ENCODE measurements at regions not wholly inside any gene's neighbourhood (a gene's known extent, or its start where the extent isn't known, plus 50 kb on each side); places are given as distances from the start of the nearest gene placed in this dataset.

DNA sequence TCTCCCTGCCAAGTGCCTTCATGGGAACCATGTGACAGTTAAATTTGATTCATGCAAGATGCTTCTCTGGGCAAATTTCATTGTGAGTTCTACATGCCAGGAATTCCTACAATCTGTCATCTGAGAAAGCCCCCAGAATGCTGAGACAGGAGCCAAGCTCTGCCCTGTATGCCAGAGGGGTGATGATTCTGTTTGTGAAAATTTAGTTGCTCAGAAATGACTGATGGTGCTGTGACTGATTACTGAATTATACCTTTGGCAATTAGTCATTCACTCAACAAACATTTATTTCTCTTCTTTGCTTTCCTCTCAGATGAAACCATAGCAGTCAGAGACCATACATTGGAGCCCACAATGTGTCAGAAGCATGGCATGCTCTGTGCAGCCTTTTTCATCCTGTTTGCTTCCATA lies 69.0 kb upstream of the ZBED5 start:
- no peak for DNase-seq (ENCODE audit: low spot score)

DNA sequence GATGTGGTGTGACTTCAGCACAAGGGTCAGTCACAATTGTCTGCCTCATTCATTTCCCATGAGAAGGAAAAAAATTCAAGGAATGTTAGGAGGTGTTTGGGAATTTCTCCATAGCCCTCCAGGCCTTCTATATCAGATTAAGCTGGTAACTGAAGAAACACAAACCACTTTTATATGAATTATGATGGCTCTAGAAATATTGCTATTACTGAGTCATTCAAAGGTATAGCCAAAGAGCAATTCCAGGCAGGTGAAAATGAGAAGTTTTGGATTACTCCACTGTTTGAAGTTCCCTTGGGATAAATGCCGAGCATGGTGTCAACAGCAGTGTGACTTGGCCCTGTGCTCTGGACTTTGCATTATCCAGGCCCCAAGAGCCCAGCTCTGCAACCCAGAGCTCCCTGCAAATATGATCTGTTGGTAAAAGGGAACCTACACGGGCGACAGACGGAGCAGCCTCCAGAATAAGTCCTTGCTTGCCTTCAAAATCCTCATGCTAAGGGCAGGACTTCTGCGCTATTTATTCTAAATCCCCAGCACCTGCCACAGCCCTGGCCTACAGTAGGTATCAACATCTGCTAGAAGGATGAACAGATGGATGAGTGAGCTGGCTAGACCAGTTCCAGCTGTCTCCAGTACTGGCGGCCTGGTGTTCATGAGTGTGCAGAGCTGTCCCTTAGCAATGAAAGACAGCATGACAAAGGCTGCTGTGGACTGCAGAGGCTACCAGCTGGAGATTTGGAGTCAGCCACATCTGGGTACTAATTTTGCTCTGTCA lies 67.5 kb upstream of the ZBED5 start:
- no peak for DNase-seq (ENCODE audit: low spot score)

DNA sequence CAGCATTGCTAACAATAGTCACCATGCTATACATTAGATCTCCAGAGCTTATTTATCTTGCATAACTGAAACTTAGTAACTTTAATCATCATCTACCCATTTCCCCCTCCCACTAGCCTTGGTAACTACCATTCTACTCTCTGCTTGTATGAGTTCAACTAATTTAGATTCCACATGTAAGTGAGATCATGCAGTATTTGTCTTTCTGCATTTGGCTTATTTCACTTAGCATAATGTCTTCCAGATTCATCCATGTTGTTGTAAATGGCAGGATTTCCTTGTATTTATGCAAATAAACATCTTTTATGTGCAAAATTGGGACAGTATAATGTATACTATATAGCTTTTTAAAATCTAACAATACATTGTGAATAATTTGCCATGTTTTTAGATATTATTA lies 66.0 kb upstream of the ZBED5 start:
- no peak for DNase-seq (ENCODE audit: low spot score)

DNA sequence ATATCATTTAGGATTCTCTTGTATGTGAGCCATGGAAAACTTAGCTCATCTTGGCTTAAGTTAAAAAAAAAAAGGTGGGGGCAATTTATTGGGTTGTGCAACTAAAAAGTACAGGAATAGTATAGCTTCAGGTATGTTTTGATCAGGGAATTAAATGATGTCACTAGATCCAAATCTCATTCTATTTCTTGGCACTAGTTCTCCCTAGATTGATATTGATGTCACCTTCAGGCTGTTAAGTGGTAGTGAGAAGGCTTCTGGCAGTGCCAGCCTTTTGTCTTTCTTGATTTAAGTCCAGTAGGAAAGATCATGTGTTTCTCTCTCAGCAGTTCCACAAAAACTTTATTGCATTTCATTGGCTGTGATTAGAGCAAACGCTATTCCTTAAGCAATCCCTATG lies 65.0 kb upstream of the ZBED5 start:
- DNase-seq (ENCODE audit: low spot score), result no peak

DNA sequence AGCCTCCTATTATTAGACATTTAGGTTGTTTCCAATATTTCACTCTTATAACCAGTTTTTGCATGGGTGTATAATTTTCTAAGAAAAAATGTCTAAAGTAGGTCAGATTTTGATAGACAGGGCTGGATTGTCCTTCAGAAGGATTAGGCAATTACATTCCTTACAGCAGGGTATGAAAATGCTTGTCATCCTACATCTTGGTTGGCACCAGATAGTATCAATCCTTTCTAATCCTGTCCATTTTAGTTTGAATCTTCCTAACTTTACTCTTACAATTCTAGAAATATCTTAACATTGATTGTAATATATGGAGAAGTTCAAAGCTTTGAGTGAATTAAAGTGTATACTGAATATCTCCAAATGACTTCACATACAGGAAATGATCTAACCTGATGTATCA lies 63.0 kb upstream of the ZBED5 start:
- no peak for DNase-seq (ENCODE audit: low spot score)

DNA sequence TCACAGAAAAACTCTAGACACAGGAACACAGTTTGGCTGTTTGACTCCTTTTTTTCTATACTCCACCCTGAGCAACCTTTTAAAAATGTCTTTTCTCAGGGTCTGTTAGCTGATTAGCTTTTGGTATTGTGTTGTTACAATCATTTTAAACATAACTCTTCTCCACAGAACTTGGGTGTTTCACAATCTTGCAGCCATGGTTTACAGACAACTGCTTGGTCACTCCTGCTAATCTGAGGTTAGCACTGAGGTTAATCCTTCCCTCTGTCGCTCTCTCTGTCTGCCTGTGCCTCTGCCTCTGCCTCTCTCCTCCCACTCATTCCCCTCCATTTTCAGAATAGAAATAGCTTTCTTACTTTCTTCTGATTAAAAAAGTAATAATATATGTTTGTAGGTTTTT lies 62.4 kb upstream of the ZBED5 start:
- DNase-seq (ENCODE audit: low spot score), result no peak

DNA sequence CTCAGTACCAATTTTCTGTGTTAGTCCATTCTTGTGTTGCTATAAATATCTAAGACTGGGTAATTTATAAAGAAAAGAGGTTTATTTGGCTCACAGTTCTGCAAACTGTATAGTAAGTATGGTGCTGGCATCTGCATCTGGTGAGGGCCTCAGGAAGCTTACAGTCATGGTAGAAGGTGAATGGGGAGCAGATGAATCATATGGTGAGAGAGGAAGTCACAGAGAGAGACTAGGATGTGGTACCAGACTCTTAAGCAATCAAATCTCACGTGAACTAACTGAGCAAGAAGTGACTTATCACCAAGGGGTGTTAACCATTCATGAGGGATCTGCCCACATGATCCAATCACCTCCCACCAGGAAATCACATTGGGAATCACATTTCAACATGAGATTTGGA lies 60.8 kb upstream of the ZBED5 start:
- DNase-seq (ENCODE audit: low spot score), result no peak

DNA sequence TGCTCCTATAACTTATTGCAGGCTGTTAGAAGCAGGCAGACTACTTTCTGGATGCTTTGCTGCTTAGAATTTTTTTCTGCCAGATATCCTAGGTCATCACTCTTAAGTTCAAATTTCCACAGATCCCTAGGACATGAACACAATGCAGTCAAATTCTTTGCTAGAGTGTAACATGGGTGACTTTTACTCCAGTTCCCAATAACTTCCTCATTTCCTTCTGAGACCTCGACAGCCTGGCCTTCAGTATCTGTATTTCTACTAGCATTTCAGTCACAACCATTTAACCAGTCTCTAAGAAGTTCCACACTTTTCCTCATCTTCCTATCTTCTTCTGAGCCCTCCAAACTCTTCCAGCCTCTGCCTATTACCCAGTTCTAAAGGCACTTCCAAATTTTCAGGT lies 60.4 kb upstream of the ZBED5 start:
- DNase-seq (ENCODE audit: low spot score), result no peak

DNA sequence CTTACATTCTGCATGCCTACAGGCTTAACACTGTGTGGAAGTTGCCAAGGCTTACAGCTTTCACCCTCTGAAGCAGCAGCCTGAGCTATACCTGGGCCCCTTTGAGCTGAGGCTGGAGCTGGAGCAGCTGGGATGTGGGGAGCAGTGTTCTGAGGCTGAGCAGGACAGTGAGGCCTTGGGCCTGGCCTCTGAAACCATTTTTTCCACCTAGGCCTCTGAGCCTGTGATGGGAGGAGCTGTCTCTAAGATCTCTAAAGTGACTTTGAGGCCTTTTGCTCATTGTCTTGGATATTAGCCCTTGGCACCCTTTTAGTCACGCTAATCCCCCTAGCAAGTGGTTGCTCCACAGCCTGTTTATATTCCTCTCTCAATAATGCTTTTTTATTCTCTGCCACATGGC lies 59.9 kb upstream of the ZBED5 start:
- no peak for DNase-seq (ENCODE audit: low spot score)

DNA sequence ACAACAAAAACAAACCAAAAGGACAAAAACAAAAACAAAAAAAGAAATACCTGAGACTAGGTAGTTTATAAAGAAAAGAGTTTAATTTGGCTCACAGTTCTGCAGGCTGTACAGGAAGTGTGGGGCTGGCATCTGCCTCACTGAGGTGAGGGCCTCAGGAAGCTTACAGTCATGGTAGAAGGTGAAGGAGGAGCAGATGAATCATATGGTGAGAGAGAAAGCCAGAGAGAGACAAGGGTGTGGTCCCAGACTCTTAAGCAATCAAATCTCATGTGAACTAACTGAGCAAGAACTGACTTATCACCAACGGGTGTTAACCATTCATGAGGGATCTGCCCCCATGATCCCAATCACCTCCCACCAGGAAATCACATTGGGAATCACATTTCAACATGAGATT lies 58.8 kb upstream of the ZBED5 start:
- DNase-seq (ENCODE audit: low spot score), result no peak

DNA sequence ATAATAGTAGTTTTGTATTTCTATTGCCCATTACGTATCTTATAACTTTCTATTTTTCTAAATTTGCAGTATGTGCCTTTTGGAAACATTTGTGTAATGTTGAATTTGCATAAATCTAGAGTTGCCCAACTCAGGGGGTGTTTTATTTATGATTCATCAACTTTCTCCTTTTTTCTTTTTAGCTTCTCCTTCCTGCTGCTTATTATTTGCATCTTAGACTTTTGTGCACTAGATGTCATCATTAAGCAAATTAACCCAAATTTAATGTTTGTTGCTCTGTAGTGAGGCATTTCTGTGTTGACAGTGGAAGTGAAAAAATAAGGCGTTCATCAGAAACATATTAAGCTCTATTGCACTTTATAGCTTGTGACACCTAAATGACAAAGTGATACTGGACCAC lies 56.2 kb upstream of the ZBED5 start:
- DNase-seq (ENCODE audit: low spot score), result no peak

DNA sequence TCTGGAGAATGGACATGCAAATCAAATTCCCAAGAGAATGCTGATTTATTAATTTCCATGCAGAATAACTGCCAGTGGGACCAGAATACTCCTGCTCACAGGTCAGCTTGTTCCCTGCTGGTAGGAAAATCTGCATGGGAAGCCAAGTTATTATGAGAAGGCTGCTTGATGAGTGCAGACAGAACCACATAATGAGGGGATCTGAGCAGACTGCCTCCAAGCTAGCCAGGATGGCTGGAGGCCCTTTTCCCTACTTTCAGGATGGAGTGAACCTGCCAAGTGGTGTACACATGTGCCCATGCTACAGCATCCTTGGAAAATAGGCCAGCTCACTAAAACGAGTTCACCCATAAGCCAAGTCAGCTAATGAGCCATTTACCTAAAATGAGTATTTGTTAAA lies 55.2 kb upstream of the ZBED5 start:
- no peak for DNase-seq (ENCODE audit: low spot score)

DNA sequence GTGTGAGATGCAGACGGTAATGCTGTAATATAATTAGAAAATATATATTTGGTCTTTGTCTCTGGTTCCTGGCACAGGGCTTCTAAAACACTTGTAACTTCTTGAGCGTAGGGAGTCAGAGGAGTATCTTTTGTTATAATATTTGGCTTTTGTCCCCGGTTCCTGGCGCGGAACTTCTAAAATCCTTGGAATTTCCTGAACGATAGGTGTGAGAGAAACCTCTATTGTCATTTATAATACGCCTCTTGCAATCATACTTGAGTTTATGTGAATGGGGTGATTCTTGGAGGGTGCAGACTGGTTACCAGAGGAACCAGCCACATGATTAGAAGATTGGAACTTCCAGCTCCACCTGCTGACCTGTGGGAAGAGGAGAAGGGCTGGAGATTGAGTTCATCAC lies 54.1 kb upstream of the ZBED5 start:
- no peak for DNase-seq (ENCODE audit: low spot score)

DNA sequence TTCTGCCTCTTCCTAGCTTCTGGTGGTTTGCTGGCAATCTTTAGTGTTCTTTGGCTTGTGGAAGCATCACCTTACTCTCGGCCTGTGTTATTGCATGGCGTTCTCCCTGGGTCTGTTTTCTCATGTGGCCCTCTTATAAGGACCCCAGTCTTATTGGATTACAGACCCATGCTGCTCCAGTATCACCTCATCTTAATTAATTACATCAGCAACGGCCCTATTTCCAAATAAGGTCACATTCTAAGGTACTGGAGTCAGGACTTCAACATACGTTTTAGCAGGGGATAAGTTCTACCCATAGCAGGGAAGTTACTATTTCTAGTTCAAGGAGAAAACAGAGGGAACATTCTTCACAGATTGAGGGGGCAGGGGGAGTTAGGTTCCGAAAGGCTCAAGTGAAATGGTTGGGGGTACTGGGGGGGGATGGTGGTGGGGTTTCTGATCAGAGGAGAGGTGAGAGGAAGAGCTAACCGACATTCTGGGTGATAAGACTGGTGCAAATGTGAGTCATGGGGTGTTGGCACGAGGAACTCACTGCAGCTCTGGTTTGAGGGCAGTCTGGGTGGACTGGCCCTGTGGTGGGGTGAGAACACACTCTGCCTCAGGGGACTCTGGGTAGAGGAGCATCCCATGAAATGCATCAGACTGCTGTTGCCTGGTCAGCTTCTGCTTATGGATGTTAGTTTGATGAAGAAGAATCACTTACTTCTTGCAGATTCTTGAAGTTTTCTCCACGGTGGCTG lies 51.5 kb upstream of the ZBED5 start:
- DNase-seq (ENCODE audit: low spot score), result no peak

DNA sequence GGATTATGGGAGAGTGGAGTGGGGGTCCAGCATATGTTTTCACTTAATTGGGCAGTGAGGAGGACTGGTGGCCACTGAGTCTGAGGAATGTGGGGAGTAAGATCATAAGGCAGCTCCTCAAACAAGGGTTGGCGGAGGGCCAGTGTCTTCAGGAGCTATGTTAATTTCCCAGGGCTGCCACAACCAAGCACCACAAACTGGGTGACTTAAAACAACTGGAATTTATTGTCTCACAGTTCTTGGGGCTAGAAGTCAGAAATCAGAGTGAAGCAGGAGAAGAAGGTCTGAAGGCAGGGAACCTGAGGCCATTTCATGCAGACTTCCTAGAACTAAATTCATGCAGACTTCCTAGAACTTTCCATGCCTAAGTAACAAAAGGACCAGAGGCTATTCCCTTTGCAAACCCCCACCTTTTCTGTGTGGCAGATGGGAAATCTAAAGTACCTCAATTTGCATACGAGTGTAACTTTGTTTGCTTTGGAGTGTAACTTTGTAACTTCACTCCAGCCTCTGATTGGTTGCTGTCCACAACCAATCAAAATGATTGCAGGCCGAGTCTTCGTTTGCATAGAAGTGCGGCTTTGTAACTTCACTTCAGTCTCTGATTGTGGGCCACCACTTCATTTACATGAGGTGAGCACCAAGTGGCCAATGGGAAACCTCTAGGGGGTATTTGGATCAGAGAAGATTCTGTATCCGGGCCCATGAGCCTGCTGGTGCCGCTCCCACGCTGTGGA lies 50.5 kb upstream of the ZBED5 start:
- DNase-seq (ENCODE audit: low spot score), result no peak

All from CD4-positive, alpha-beta T cell treated with Interleukin-6 at 100 ng/mL for 8 hours (primary cell).